ENCODE measurements at regions not wholly inside any gene's neighbourhood (a gene's known extent, or its start where the extent isn't known, plus 50 kb on each side); places are given as distances from the start of the nearest gene placed in this dataset.

DNA sequence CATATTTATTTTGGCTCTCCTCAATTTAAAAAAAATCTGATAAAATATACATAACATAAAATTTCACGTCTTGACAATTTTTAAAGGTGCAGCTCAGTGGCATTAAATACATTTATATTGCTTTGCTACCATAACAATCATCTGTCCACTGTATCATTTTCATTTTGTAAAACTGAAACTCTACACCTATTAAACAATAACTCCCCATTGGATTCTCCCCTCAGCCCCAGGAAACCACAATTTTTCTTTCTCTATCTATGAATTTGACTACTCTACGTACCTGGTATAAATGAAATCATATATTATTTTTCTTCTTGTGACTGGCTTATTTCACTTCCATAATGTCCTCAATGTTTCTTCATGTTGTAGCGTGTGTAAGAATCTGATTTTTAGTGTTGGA, 563.5 kb downstream of the PRR16 start:
- TF ChIP-seq YY1 (IDR thresholded peaks at IDR 0.05; ENCODE audit: extremely low read depth, insufficient replicate concordance, low read depth, low read length) (no peak), EZH2phosphoT487 (IDR thresholded peaks at IDR 0.05; ENCODE audit: borderline replicate concordance) (no peak), RAD21 (IDR thresholded peaks at IDR 0.05; ENCODE audit: low read depth) (no peak), POLR2A (IDR thresholded peaks at IDR 0.05; ENCODE audit: borderline replicate concordance, extremely low read depth, insufficient read depth, insufficient read length) (no peak), EZH2 (IDR thresholded peaks at IDR 0.05) (no peak), ELF1 (IDR thresholded peaks at IDR 0.05; ENCODE audit: borderline replicate concordance, low read depth) (no peak), CEBPB (IDR thresholded peaks at IDR 0.05; ENCODE audit: low read depth) (no peak), POLR2AphosphoS5 (IDR thresholded peaks at IDR 0.05; ENCODE audit: low read depth, low read length) (no peak), FOSL1 (IDR thresholded peaks at IDR 0.05; ENCODE audit: low read depth) (no peak)
- TF ChIP-seq, protein P1, sequence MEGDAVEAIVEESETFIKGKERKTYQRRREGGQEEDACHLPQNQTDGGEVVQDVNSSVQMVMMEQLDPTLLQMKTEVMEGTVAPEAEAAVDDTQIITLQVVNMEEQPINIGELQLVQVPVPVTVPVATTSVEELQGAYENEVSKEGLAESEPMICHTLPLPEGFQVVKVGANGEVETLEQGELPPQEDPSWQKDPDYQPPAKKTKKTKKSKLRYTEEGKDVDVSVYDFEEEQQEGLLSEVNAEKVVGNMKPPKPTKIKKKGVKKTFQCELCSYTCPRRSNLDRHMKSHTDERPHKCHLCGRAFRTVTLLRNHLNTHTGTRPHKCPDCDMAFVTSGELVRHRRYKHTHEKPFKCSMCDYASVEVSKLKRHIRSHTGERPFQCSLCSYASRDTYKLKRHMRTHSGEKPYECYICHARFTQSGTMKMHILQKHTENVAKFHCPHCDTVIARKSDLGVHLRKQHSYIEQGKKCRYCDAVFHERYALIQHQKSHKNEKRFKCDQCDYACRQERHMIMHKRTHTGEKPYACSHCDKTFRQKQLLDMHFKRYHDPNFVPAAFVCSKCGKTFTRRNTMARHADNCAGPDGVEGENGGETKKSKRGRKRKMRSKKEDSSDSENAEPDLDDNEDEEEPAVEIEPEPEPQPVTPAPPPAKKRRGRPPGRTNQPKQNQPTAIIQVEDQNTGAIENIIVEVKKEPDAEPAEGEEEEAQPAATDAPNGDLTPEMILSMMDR (IDR thresholded peaks at IDR 0.05 in 2 of 3, conservative IDR thresholded peaks at IDR 0.05 in 1 of 3; ENCODE audit: borderline replicate concordance in 1 of 3, insufficient read depth in 1 of 3, low read depth in 2 of 3, low read length in 2 of 3), result no peak
- TF ChIP-seq, protein P2, sequence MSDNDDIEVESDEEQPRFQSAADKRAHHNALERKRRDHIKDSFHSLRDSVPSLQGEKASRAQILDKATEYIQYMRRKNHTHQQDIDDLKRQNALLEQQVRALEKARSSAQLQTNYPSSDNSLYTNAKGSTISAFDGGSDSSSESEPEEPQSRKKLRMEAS (IDR thresholded peaks at IDR 0.05), result no peak
- TF ChIP-seq, protein P3, sequence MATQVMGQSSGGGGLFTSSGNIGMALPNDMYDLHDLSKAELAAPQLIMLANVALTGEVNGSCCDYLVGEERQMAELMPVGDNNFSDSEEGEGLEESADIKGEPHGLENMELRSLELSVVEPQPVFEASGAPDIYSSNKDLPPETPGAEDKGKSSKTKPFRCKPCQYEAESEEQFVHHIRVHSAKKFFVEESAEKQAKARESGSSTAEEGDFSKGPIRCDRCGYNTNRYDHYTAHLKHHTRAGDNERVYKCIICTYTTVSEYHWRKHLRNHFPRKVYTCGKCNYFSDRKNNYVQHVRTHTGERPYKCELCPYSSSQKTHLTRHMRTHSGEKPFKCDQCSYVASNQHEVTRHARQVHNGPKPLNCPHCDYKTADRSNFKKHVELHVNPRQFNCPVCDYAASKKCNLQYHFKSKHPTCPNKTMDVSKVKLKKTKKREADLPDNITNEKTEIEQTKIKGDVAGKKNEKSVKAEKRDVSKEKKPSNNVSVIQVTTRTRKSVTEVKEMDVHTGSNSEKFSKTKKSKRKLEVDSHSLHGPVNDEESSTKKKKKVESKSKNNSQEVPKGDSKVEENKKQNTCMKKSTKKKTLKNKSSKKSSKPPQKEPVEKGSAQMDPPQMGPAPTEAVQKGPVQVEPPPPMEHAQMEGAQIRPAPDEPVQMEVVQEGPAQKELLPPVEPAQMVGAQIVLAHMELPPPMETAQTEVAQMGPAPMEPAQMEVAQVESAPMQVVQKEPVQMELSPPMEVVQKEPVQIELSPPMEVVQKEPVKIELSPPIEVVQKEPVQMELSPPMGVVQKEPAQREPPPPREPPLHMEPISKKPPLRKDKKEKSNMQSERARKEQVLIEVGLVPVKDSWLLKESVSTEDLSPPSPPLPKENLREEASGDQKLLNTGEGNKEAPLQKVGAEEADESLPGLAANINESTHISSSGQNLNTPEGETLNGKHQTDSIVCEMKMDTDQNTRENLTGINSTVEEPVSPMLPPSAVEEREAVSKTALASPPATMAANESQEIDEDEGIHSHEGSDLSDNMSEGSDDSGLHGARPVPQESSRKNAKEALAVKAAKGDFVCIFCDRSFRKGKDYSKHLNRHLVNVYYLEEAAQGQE (IDR thresholded peaks at IDR 0.05; ENCODE audit: low read depth), result no peak
- TF ChIP-seq, protein P4, sequence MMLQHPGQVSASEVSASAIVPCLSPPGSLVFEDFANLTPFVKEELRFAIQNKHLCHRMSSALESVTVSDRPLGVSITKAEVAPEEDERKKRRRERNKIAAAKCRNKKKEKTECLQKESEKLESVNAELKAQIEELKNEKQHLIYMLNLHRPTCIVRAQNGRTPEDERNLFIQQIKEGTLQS (IDR thresholded peaks at IDR 0.05), result no peak

All from HCT116 (cell line).